ENCODE measurements at regions not wholly inside any gene's neighbourhood (a gene's known extent, or its start where the extent isn't known, plus 50 kb on each side); places are given as distances from the start of the nearest gene placed in this dataset.

DNA sequence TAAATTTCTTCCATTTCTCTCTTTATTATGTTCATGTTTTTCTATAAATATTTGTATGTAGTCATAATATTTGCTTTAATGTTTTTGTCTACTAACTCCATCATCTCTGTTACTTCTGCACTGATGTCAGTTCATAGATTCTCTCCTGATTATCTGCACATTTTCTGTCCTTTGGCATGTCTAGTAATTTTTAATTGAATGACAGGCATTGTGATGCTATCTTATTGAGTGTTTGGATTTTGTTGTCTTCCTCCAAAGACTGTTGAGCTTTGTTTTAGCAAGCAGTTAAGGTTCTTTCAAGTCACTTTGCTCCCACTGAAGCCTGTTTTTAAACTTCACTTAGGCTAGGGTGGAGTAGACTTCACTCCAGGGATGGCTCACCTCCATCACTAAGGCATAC is 276.8 kb downstream of the DLEU7 start:
- no peak overlapping the region for H2BK15ac ChIP-seq (ENCODE audit: low read depth, low read length)
- no peaks in the 10 kb centered on the region for H3K23me2 ChIP-seq (ENCODE audit: insufficient read length, low read depth, low read length, poor library complexity, severe bottlenecking)
- TF ChIP-seq, protein P1, sequence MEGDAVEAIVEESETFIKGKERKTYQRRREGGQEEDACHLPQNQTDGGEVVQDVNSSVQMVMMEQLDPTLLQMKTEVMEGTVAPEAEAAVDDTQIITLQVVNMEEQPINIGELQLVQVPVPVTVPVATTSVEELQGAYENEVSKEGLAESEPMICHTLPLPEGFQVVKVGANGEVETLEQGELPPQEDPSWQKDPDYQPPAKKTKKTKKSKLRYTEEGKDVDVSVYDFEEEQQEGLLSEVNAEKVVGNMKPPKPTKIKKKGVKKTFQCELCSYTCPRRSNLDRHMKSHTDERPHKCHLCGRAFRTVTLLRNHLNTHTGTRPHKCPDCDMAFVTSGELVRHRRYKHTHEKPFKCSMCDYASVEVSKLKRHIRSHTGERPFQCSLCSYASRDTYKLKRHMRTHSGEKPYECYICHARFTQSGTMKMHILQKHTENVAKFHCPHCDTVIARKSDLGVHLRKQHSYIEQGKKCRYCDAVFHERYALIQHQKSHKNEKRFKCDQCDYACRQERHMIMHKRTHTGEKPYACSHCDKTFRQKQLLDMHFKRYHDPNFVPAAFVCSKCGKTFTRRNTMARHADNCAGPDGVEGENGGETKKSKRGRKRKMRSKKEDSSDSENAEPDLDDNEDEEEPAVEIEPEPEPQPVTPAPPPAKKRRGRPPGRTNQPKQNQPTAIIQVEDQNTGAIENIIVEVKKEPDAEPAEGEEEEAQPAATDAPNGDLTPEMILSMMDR (conservative IDR thresholded peaks at IDR 0.05): no peak
- H4K20me1 ChIP-seq (ENCODE audit: control insufficient read depth, insufficient read depth, insufficient read length): no peaks in the 10 kb centered on the region
- peaks cover 0 to 3% (median 0%) of the 10 kb centered on the region in 3 experiments; a peak in 3 of 7 replicates for H3K36me3 Mint-ChIP-seq (ENCODE audit: insufficient read depth in 1 of 3, low read depth in 3 of 3)
- H2BK5ac ChIP-seq (ENCODE audit: insufficient read length, low read length): no peak overlapping the region
- H3K56ac ChIP-seq (ENCODE audit: insufficient read length, low read depth, low read length): no peak overlapping the region
- no peak overlapping the region for H3T11ph ChIP-seq (ENCODE audit: low read length)
- no peaks in the 10 kb centered on the region for H3K79me1 ChIP-seq (ENCODE audit: insufficient read depth, low read depth, low read length, poor library complexity, severe bottlenecking)
- H3K4me1 ChIP-seq (ENCODE audit: insufficient read depth, low read length): no peaks in the 10 kb centered on the region
- no peak overlapping the region for H3K4me2 ChIP-seq (ENCODE audit: insufficient read depth, insufficient read length, low read length)
- no peak overlapping the region for H3K4me3 Mint-ChIP-seq
- no peaks in the 10 kb centered on the region for H3K79me2 ChIP-seq (ENCODE audit: insufficient read depth, low read length)
- H3K27me3 Mint-ChIP-seq (ENCODE audit: low read depth): no peaks in the 10 kb centered on the region
- no peak overlapping the region for H3K14ac ChIP-seq (ENCODE audit: insufficient read depth, low read length)
- H3K4me1 Mint-ChIP-seq: no peaks in the 10 kb centered on the region
- H3K9ac ChIP-seq (ENCODE audit: extremely low read depth, insufficient read length, low read length): no peak overlapping the region
- H3K27me3 ChIP-seq (ENCODE audit: insufficient read depth, low read length): no peaks in the 10 kb centered on the region
- no peak overlapping the region for H3K23ac ChIP-seq (ENCODE audit: insufficient read length, low read depth, low read length)
- no peaks in the 10 kb centered on the region for H3K9me3 ChIP-seq (ENCODE audit: control insufficient read depth, low read depth, low read length)
- no peak overlapping the region for H2BK12ac ChIP-seq (ENCODE audit: insufficient read length, low read depth, low read length)
- no peak overlapping the region for H3K27ac Mint-ChIP-seq
- no peak overlapping the region for H4K8ac ChIP-seq (replicated peaks; ENCODE audit: insufficient read length, low read depth, low read length)
- no peak for DNase-seq
- no peak overlapping the region for H3K27ac ChIP-seq (ENCODE audit: insufficient read length, low read depth, low read length)
- no peak overlapping the region for H2AK5ac ChIP-seq (ENCODE audit: insufficient read length, low read length)
- H3K18ac ChIP-seq (ENCODE audit: insufficient read length, low read depth, low read length): no peak overlapping the region
- no peak overlapping the region for H3K4ac ChIP-seq (ENCODE audit: low read depth, low read length)
- H2BK20ac ChIP-seq (ENCODE audit: low read depth, low read length, poor library complexity, severe bottlenecking): no peak overlapping the region
- no peak overlapping the region for H2AFZ ChIP-seq (ENCODE audit: low read length)
- no peak overlapping the region for H2BK120ac ChIP-seq (ENCODE audit: low read depth, low read length, poor library complexity, severe bottlenecking)
- no peak overlapping the region for H4K5ac ChIP-seq (ENCODE audit: insufficient read length, low read depth, low read length)
- peaks cover 5 to 6% of the 10 kb centered on the region in 2 experiments; a peak in 3 of 5 replicates for H3K9me3 Mint-ChIP-seq
- H4K91ac ChIP-seq (ENCODE audit: insufficient read length, low read depth, low read length): no peak overlapping the region

All from H9 (cell line).